OCI-LY7 (cell line): ENCODE measurements at regions not wholly inside any gene's neighbourhood (a gene's known extent, or its start where the extent isn't known, plus 50 kb on each side); places are given as distances from the start of the nearest gene placed in this dataset.

Source experiments
- BruUV-seq: library from RNA; stranded (reverse); fragments of 400-500 nt; replicated peaks from 2 replicates; lab custom pipeline; 2021; lab: Mats Ljungman, UMichigan
- CTCF ChIA-PET: fragments of 300-600 bp; sonication (Branson Sonifier 250); formaldehyde crosslinking; loops from one replicate; lab custom pipeline; 2022; ENCODE audit warnings: antibody characterized with exemption; ENCODE audit not compliant: unreplicated experiment; lab: Charles Lee
- POLR2A ChIA-PET: fragments of 300-600 bp; sonication (Branson Sonifier 250); formaldehyde crosslinking; loops from one replicate; lab custom pipeline; 2022; ENCODE audit warnings: antibody characterized with exemption; lab: Charles Lee
- DNase-seq: peaks from one replicate; pipeline ENCODE4 v3.0.0-alpha.2; 2015; ENCODE audit warnings: low spot score
- H2AFZ ChIP-seq: fragments of 200-600 bp; sonication (generic), shearing (Covaris generic); 2 replicates; pipeline ENCODE4 v1.6.1; 2014; ENCODE audit warnings: mild to moderate bottlenecking, antibody characterized with exemption, low read length, moderate library complexity
- H3K27ac ChIP-seq: fragments of 200-600 bp; sonication (generic); 2 replicates; pipeline ENCODE4 v1.5.1; 2014; ENCODE audit warnings: mixed run types, low read depth, mild to moderate bottlenecking, moderate library complexity, low read length, inconsistent platforms; ENCODE audit not compliant: poor library complexity, severe bottlenecking
- H3K36me3 ChIP-seq: fragments of 200-600 bp; sonication (generic); 2 replicates; pipeline ENCODE4 v1.6.1; 2014; ENCODE audit warnings: mild to moderate bottlenecking, antibody characterized with exemption, low read length, moderate library complexity, mixed read lengths; ENCODE audit not compliant: insufficient read depth
- H3K4me1 ChIP-seq: fragments of 200-600 bp; sonication (generic); 2 replicates; pipeline ENCODE4 v1.5.1; 2014; ENCODE audit warnings: mild to moderate bottlenecking, low read length; ENCODE audit not compliant: insufficient read depth, poor library complexity, severe bottlenecking
- H3K4me2 ChIP-seq: fragments of 200-600 bp; sonication (generic); 2 replicates; pipeline ENCODE4 v1.6.1; 2014; ENCODE audit warnings: mild to moderate bottlenecking, low read length
- H3K4me3 ChIP-seq: fragments of 200-600 bp; sonication (generic); 2 replicates; pipeline ENCODE4 v1.5.1; 2014; ENCODE audit warnings: mild to moderate bottlenecking, low read depth, low read length; ENCODE audit not compliant: poor library complexity, severe bottlenecking
- H3K79me2 ChIP-seq: fragments of 200-600 bp; sonication (generic); 2 replicates; pipeline ENCODE4 v1.6.1; 2016; ENCODE audit warnings: low read depth, mild to moderate bottlenecking, low read length, moderate library complexity, mixed read lengths; ENCODE audit not compliant: insufficient read depth
- H3K9me2 ChIP-seq: fragments of 200-600 bp; sonication (generic); 2 replicates; pipeline ENCODE4 v1.6.1; 2016; ENCODE audit warnings: mild to moderate bottlenecking, low read length, mixed read lengths; ENCODE audit not compliant: insufficient read depth
- H3K9me3 ChIP-seq: fragments of 200-600 bp; sonication (generic); 2 replicates; pipeline ENCODE4 v1.6.1; 2014; ENCODE audit warnings: mild to moderate bottlenecking, mixed run types, low read length, mixed read lengths
- H4K20me1 ChIP-seq: fragments of 200-600 bp; sonication (generic); 2 replicates; pipeline ENCODE4 v1.6.1; 2014; ENCODE audit warnings: mild to moderate bottlenecking, antibody characterized with exemption, low read length, moderate library complexity, mixed read lengths; ENCODE audit not compliant: insufficient read depth
- CTCF ChIP-seq: fragments of 200-600 bp; sonication (generic); conservative IDR thresholded peaks from 2 replicates; pipeline ENCODE4 v1.5.1; 2014; ENCODE audit warnings: mild to moderate bottlenecking, antibody characterized with exemption, low read length, moderate library complexity, mixed read lengths
- EZH2phosphoT487 ChIP-seq: fragments of 200-600 bp; sonication (generic); IDR thresholded peaks from 2 replicates; pipeline ENCODE4 v1.6.1; 2018; ENCODE audit warnings: low read depth, borderline replicate concordance, mild to moderate bottlenecking, mixed run types, antibody characterized with exemption, low read length, moderate library complexity, mixed read lengths
- intact Hi-C: fragments of 100-400 bp; cut with micrococcal nuclease; formaldehyde crosslinking; loops from one replicate; pipeline ENCODE4 v1.10.0; 2022; ENCODE audit not compliant: unreplicated experiment

- H3K9me3 ChIP-seq, result peaks cover 9% of the 10 kb centered on the region; the same call in 1 of the 2 replicates
- H4K20me1 ChIP-seq, result no peaks in the 10 kb centered on the region
- no peaks in the 10 kb centered on the region for H3K4me1 ChIP-seq
- H2AFZ ChIP-seq, result no peak overlapping the region
- ChIA-PET CTCF (no interaction called here), POLR2A (interaction anchor here (0.6 kb wide), 1 partner anchor 1958 kb away, joined by 3 read pairs; no protein-coding TSS in a partner anchor)
- H3K79me2 ChIP-seq, result no peaks in the 10 kb centered on the region
- peaks cover 85% of the 10 kb centered on the region for H3K36me3 ChIP-seq
- DNase-seq, result no peak
- no peaks in the 10 kb centered on the region for H3K9me2 ChIP-seq
- H3K4me3 ChIP-seq, result no peak overlapping the region
- no peak overlapping the region for H3K4me2 ChIP-seq
- BruUV-seq, result no TSS peak
- TF ChIP-seq EZH2phosphoT487 (no peak), CTCF (no peak)
- intact Hi-C loops, result no loop called here
- H3K27ac ChIP-seq, result no peak overlapping the region
These were observed 66.9 kb upstream of the ZNF746 start for GRCh38 chr7:149564340-149565095.

GRCh38 chr7:149562602-149563001, 65.0 kb upstream of the ZNF746 start:
- ChIA-PET CTCF (no interaction called here), POLR2A (interaction anchor here (0.6 to 1.6 kb wide), 3 partner anchors 26 to 1054 kb away, joined by 3 to 5 read pairs (median 3); no protein-coding TSS in a partner anchor)
- BruUV-seq, result no TSS peak

More at GRCh38 chr7:149562602-149563001, 65.0 kb upstream of the ZNF746 start:
- no peak overlapping the region for H3K27ac ChIP-seq
- no peaks in the 10 kb centered on the region for H3K9me2 ChIP-seq
- H3K36me3 ChIP-seq, result peaks cover 76% of the 10 kb centered on the region
- no peaks in the 10 kb centered on the region for H3K79me2 ChIP-seq
- no peak overlapping the region for H3K4me2 ChIP-seq
- no peaks in the 10 kb centered on the region for H3K9me3 ChIP-seq
- no peak overlapping the region for H3K4me3 ChIP-seq
- no peaks in the 10 kb centered on the region for H4K20me1 ChIP-seq
- intact Hi-C loops, result no loop called here
- DNase-seq, result no peak
- H3K4me1 ChIP-seq, result no peaks in the 10 kb centered on the region
- TF ChIP-seq CTCF, result no peak
- TF ChIP-seq EZH2phosphoT487, result no peak
- no peak overlapping the region for H2AFZ ChIP-seq
